Right renal cortex interstitium (tissue), 3 donors: ENCODE measurements at regions not wholly inside any gene's neighbourhood (a gene's known extent, or its start where the extent isn't known, plus 50 kb on each side); places are given as distances from the start of the nearest gene placed in this dataset.

Experiments
- DNase-seq, 3 donors: peaks; one replicate each; pipeline ENCODE4 v3.0.0-alpha.2; 2013; ENCODE audit warnings: low read depth in 3 of 3, low spot score in 2 of 3

- DNase-seq = no peak
Observed at GRCh38 chr10:9733766-9734165, 1283.9 kb upstream of the CELF2 start.

- DNase-seq = no peak
Observed at GRCh38 chr10:9734218-9734617, 1283.5 kb upstream of the CELF2 start.

- no peak for DNase-seq
Observed at GRCh38 chr10:9735731-9736130, 1281.9 kb upstream of the CELF2 start.

- no peak for DNase-seq
Observed at GRCh38 chr10:9743639-9744038, 1274.0 kb upstream of the CELF2 start.

- DNase-seq = no peak
Observed at GRCh38 chr10:9745158-9745557, 1272.5 kb upstream of the CELF2 start.

- no peak for DNase-seq
Observed at GRCh38 chr10:9757176-9757575, 1260.5 kb upstream of the CELF2 start.

- DNase-seq = no peak
Observed at GRCh38 chr10:9759596-9759995, 1258.1 kb upstream of the CELF2 start.

GRCh38 chr10:9762966-9763656, 1254.6 kb upstream of the CELF2 start:
- DNase-seq = no peak

- no peak for DNase-seq
Observed at GRCh38 chr10:9766762-9767161, 1250.9 kb upstream of the CELF2 start.

GRCh38 chr10:9781666-9782065, 1236.0 kb upstream of the CELF2 start:
- no peak for DNase-seq

GRCh38 chr10:9786101-9786500, 1231.6 kb upstream of the CELF2 start:
- no peak for DNase-seq

- no peak for DNase-seq
Observed at GRCh38 chr10:9786576-9786975, 1231.1 kb upstream of the CELF2 start.

GRCh38 chr10:9789996-9790395, 1227.7 kb upstream of the CELF2 start:
- DNase-seq = no peak

GRCh38 chr10:9792181-9792580, 1225.5 kb upstream of the CELF2 start:
- DNase-seq = no peak

GRCh38 chr10:9796564-9796963, 1221.1 kb upstream of the CELF2 start:
- no peak for DNase-seq

- DNase-seq = no peak
Observed at GRCh38 chr10:9800011-9800410, 1217.7 kb upstream of the CELF2 start.

- DNase-seq = no peak
Observed at GRCh38 chr10:9800571-9800970, 1217.1 kb upstream of the CELF2 start.

- DNase-seq = no peak
Observed at GRCh38 chr10:9807846-9808245, 1209.8 kb upstream of the CELF2 start.

GRCh38 chr10:9811601-9812000, 1206.1 kb upstream of the CELF2 start:
- no peak for DNase-seq

GRCh38 chr10:9814285-9814864, 1203.3 kb upstream of the CELF2 start:
- no peak for DNase-seq

GRCh38 chr10:9819756-9820494, 1197.7 kb upstream of the CELF2 start:
- no peak for DNase-seq
